ENCODE measurements at regions not wholly inside any gene's neighbourhood (a gene's known extent, or its start where the extent isn't known, plus 50 kb on each side); places are given as distances from the start of the nearest gene placed in this dataset.

GRCh38 chr9:13603921-13604320 lies 324.4 kb upstream of the MPDZ start:
- H3K4me3 ChIP-seq (ENCODE audit: control insufficient read depth, low read depth, low read length) = no peak overlapping the region
- no peak for TF ChIP-seq CTCF (IDR thresholded peaks at IDR 0.05; ENCODE audit: control insufficient read depth, insufficient read depth, low read depth, low read length, missing control alignments)
- DNase-seq (ENCODE audit: low read depth) = no peak

- no peak for TF ChIP-seq CTCF (IDR thresholded peaks at IDR 0.05; ENCODE audit: control insufficient read depth, insufficient read depth, low read depth, low read length, missing control alignments)
- no peak for DNase-seq (ENCODE audit: low read depth)
- no peak overlapping the region for H3K4me3 ChIP-seq (ENCODE audit: control insufficient read depth, low read depth, low read length)
These were observed 319.2 kb upstream of the MPDZ start for GRCh38 chr9:13598738-13599137.

- DNase-seq (ENCODE audit: low read depth) = no peak
- no peak overlapping the region for H3K4me3 ChIP-seq (ENCODE audit: control insufficient read depth, low read depth, low read length)
- no peak for TF ChIP-seq CTCF (IDR thresholded peaks at IDR 0.05; ENCODE audit: control insufficient read depth, insufficient read depth, low read depth, low read length, missing control alignments)
These were observed 317.9 kb upstream of the MPDZ start for GRCh38 chr9:13597427-13597826.

- DNase-seq (ENCODE audit: low read depth) = no peak
- H3K4me3 ChIP-seq (ENCODE audit: control insufficient read depth, low read depth, low read length) = no peak overlapping the region
- TF ChIP-seq CTCF (IDR thresholded peaks at IDR 0.05; ENCODE audit: control insufficient read depth, insufficient read depth, low read depth, low read length, missing control alignments) = no peak
These were observed 317.5 kb upstream of the MPDZ start for GRCh38 chr9:13597004-13597403.

- TF ChIP-seq CTCF (IDR thresholded peaks at IDR 0.05; ENCODE audit: control insufficient read depth, insufficient read depth, low read depth, low read length, missing control alignments) = no peak
- H3K4me3 ChIP-seq (ENCODE audit: control insufficient read depth, low read depth, low read length) = no peak overlapping the region
These were observed 317.0 kb upstream of the MPDZ start for GRCh38 chr9:13596383-13596970.

GRCh38 chr9:13590996-13591395 lies 311.5 kb upstream of the MPDZ start:
- H3K4me3 ChIP-seq (ENCODE audit: control insufficient read depth, low read depth, low read length) = no peak overlapping the region
- DNase-seq (ENCODE audit: low read depth) = no peak
- no peak for TF ChIP-seq CTCF (IDR thresholded peaks at IDR 0.05; ENCODE audit: control insufficient read depth, insufficient read depth, low read depth, low read length, missing control alignments)

More at GRCh38 chr9:13596383-13596970, 317.0 kb upstream of the MPDZ start:
- DNase-seq (ENCODE audit: low read depth) = no peak

All from AG09309 (cell line).